Kidney glomerular epithelial cell (primary cell): ENCODE measurements at regions not wholly inside any gene's neighbourhood (a gene's known extent, or its start where the extent isn't known, plus 50 kb on each side); places are given as distances from the start of the nearest gene placed in this dataset.
"Not testable (repeated sequence)": the region's sequence is repeated elsewhere in the genome, so short reads cannot be mapped to it uniquely, and the experiment has no call there.

ENCODE experiments used
- DNase-seq: peaks from one replicate; lab custom pipeline; 2025; lab: John Stamatoyannopoulos, UW

- DNase-seq, result no peak
Measured at GRCh38 chr5:104909803-104910202, 1347.2 kb upstream of the NUDT12 start.

- DNase-seq, result peak; percentile 8
Measured at GRCh38 chr5:104904561-104904960, 1342.0 kb upstream of the NUDT12 start.

GRCh38 chr5:104903941-104904340 lies 1341.4 kb upstream of the NUDT12 start:
- DNase-seq, result no peak

GRCh38 chr5:104891596-104891995 lies 1329.0 kb upstream of the NUDT12 start:
- no peak for DNase-seq

GRCh38 chr5:104890767-104891166 lies 1328.2 kb upstream of the NUDT12 start:
- DNase-seq, result no peak

GRCh38 chr5:104859437-104859836 lies 1296.8 kb upstream of the NUDT12 start:
- DNase-seq, result no peak

- not testable (repeated sequence) for DNase-seq
Measured at GRCh38 chr5:104852099-104852498, 1289.5 kb upstream of the NUDT12 start.

- DNase-seq, result no peak
Measured at GRCh38 chr5:104845541-104845940, 1283.0 kb upstream of the NUDT12 start.

GRCh38 chr5:104843822-104844221 lies 1281.2 kb upstream of the NUDT12 start:
- no peak for DNase-seq

- no peak for DNase-seq
Measured at GRCh38 chr5:104840284-104840683, 1277.7 kb upstream of the NUDT12 start.

- DNase-seq, result not testable (repeated sequence)
Measured at GRCh38 chr5:104831515-104831914, 1268.9 kb upstream of the NUDT12 start.

GRCh38 chr5:104821606-104822005 lies 1259.0 kb upstream of the NUDT12 start:
- no peak for DNase-seq

GRCh38 chr5:104817127-104817526 lies 1254.5 kb upstream of the NUDT12 start:
- DNase-seq, result no peak

- DNase-seq, result no peak
Measured at GRCh38 chr5:104815212-104815611, 1252.6 kb upstream of the NUDT12 start.

GRCh38 chr5:104800440-104801048 lies 1238.0 kb upstream of the NUDT12 start:
- DNase-seq, result no peak

GRCh38 chr5:104793755-104794080 lies 1231.1 kb upstream of the NUDT12 start:
- no peak for DNase-seq

GRCh38 chr5:104793031-104793754 lies 1230.6 kb upstream of the NUDT12 start:
- no peak for DNase-seq

GRCh38 chr5:104789366-104789765 lies 1226.8 kb upstream of the NUDT12 start:
- DNase-seq, result no peak

- DNase-seq, result no peak
Measured at GRCh38 chr5:104785097-104785496, 1222.5 kb upstream of the NUDT12 start.

- DNase-seq, result no peak
Measured at GRCh38 chr5:104774372-104774771, 1211.8 kb upstream of the NUDT12 start.

GRCh38 chr5:104764197-104764596 lies 1201.6 kb upstream of the NUDT12 start:
- DNase-seq, result no peak

- no peak for DNase-seq
Measured at GRCh38 chr5:104763216-104763615, 1200.6 kb upstream of the NUDT12 start.

GRCh38 chr5:104757915-104758314 lies 1195.3 kb upstream of the NUDT12 start:
- no peak for DNase-seq

- no peak for DNase-seq
Measured at GRCh38 chr5:104755806-104756205, 1193.2 kb upstream of the NUDT12 start.
